ENCODE measurements at regions not wholly inside any gene's neighbourhood (a gene's known extent, or its start where the extent isn't known, plus 50 kb on each side); places are given as distances from the start of the nearest gene placed in this dataset.

GRCh38 chr9:106623558-106623957 is 239.4 kb upstream of the ZNF462 start:
- in situ Hi-C loops (cut with MboI), result no loop called here
- no peaks in the 10 kb centered on the region for H3K9me2 ChIP-seq (ENCODE audit: insufficient read depth)
- no peak for DNase-seq
- H3K4me3 ChIP-seq, result no peak overlapping the region
- H4K20me1 ChIP-seq (ENCODE audit: insufficient read depth), result no peaks in the 10 kb centered on the region
- no peaks in the 10 kb centered on the region for H3K27me3 ChIP-seq (replicated peaks; ENCODE audit: insufficient read depth)
- H3K4me2 ChIP-seq (ENCODE audit: unreplicated experiment), result no peak overlapping the region
- TF ChIP-seq EZH2 (IDR thresholded peaks at IDR 0.05; ENCODE audit: insufficient read depth, poor library complexity, severe bottlenecking), result no peak
- no peak for TF ChIP-seq EZH2phosphoT487 (IDR thresholded peaks at IDR 0.05; ENCODE audit: insufficient read depth, low read depth)
- no peaks in the 10 kb centered on the region for H3K36me3 ChIP-seq (ENCODE audit: low read depth)
- H3K9ac ChIP-seq, result no peak overlapping the region
- no peaks in the 10 kb centered on the region for H3K79me2 ChIP-seq (ENCODE audit: insufficient read depth)
- WGBS, 2 experiments (ENCODE audit: low coverage in 1 of 2, low lambda C conversion rate in 2 of 2, missing lambda C conversion rate in 2 of 2), result 61% methylated on average over 5 of the region's 5 CpGs
- no peak overlapping the region for H2AFZ ChIP-seq
- no peak overlapping the region for H3K27ac ChIP-seq
- H3K4me1 ChIP-seq (ENCODE audit: insufficient read depth), result no peaks in the 10 kb centered on the region
- H3K9me3 ChIP-seq (ENCODE audit: low read depth), result no peaks in the 10 kb centered on the region
- H3F3A ChIP-seq (ENCODE audit: insufficient read depth), result no peaks in the 10 kb centered on the region

GRCh38 chr9:106625259-106625789 is 237.6 kb upstream of the ZNF462 start:
- H3K9ac ChIP-seq, result no peak overlapping the region
- H3K27me3 ChIP-seq (replicated peaks; ENCODE audit: insufficient read depth), result no peaks in the 10 kb centered on the region
- no peak overlapping the region for H3K4me3 ChIP-seq
- WGBS, 2 experiments (ENCODE audit: low coverage in 1 of 2, low lambda C conversion rate in 2 of 2, missing lambda C conversion rate in 2 of 2), result 37 to 42% methylated on average over 3 of the region's 3 CpGs
- no peaks in the 10 kb centered on the region for H3K36me3 ChIP-seq (ENCODE audit: low read depth)
- no peak overlapping the region for H2AFZ ChIP-seq
- DNase-seq, result no peak
- H3K79me2 ChIP-seq (ENCODE audit: insufficient read depth), result no peaks in the 10 kb centered on the region
- H3F3A ChIP-seq (ENCODE audit: insufficient read depth), result no peaks in the 10 kb centered on the region
- in situ Hi-C loops (cut with MboI), result no loop called here
- no peaks in the 10 kb centered on the region for H3K9me3 ChIP-seq (ENCODE audit: low read depth)
- H3K4me1 ChIP-seq (ENCODE audit: insufficient read depth), result no peaks in the 10 kb centered on the region
- H3K27ac ChIP-seq, result no peak overlapping the region
- H3K9me2 ChIP-seq (ENCODE audit: insufficient read depth), result no peaks in the 10 kb centered on the region
- H4K20me1 ChIP-seq (ENCODE audit: insufficient read depth), result no peaks in the 10 kb centered on the region
- no peak overlapping the region for H3K4me2 ChIP-seq (ENCODE audit: unreplicated experiment)
- TF ChIP-seq EZH2 (IDR thresholded peaks at IDR 0.05; ENCODE audit: insufficient read depth, poor library complexity, severe bottlenecking) (no peak), EZH2phosphoT487 (IDR thresholded peaks at IDR 0.05; ENCODE audit: insufficient read depth, low read depth) (no peak)

GRCh38 chr9:106626936-106627335 is 236.0 kb upstream of the ZNF462 start:
- H3F3A ChIP-seq (ENCODE audit: insufficient read depth), result no peaks in the 10 kb centered on the region
- no peak for TF ChIP-seq EZH2 (IDR thresholded peaks at IDR 0.05; ENCODE audit: insufficient read depth, poor library complexity, severe bottlenecking)
- no peak for TF ChIP-seq EZH2phosphoT487 (IDR thresholded peaks at IDR 0.05; ENCODE audit: insufficient read depth, low read depth)
- H3K79me2 ChIP-seq (ENCODE audit: insufficient read depth), result no peaks in the 10 kb centered on the region
- H3K4me3 ChIP-seq, result no peak overlapping the region
- H3K4me1 ChIP-seq (ENCODE audit: insufficient read depth), result no peaks in the 10 kb centered on the region
- no peak overlapping the region for H2AFZ ChIP-seq
- 52 to 55% methylated on average over 6 of the region's 6 CpGs for WGBS, 2 experiments (ENCODE audit: low coverage in 1 of 2, low lambda C conversion rate in 2 of 2, missing lambda C conversion rate in 2 of 2)
- no peaks in the 10 kb centered on the region for H3K9me3 ChIP-seq (ENCODE audit: low read depth)
- H3K4me2 ChIP-seq (ENCODE audit: unreplicated experiment), result no peak overlapping the region
- H3K27ac ChIP-seq, result no peak overlapping the region
- no peaks in the 10 kb centered on the region for H4K20me1 ChIP-seq (ENCODE audit: insufficient read depth)
- no peak overlapping the region for H3K9ac ChIP-seq
- DNase-seq, result no peak
- no peaks in the 10 kb centered on the region for H3K36me3 ChIP-seq (ENCODE audit: low read depth)
- no peaks in the 10 kb centered on the region for H3K9me2 ChIP-seq (ENCODE audit: insufficient read depth)
- H3K27me3 ChIP-seq (replicated peaks; ENCODE audit: insufficient read depth), result no peaks in the 10 kb centered on the region
- in situ Hi-C loops (cut with MboI), result no loop called here

GRCh38 chr9:106632621-106633020 is 230.3 kb upstream of the ZNF462 start:
- TF ChIP-seq EZH2 (IDR thresholded peaks at IDR 0.05; ENCODE audit: insufficient read depth, poor library complexity, severe bottlenecking), result no peak
- TF ChIP-seq EZH2phosphoT487 (IDR thresholded peaks at IDR 0.05; ENCODE audit: insufficient read depth, low read depth), result no peak
- H3K27ac ChIP-seq, result no peak overlapping the region
- no peak overlapping the region for H3K4me3 ChIP-seq
- H3K4me2 ChIP-seq (ENCODE audit: unreplicated experiment), result no peak overlapping the region
- no peak overlapping the region for H2AFZ ChIP-seq
- in situ Hi-C loops (cut with MboI), result no loop called here
- H3K9ac ChIP-seq, result no peak overlapping the region
- H3K79me2 ChIP-seq (ENCODE audit: insufficient read depth), result no peaks in the 10 kb centered on the region
- no peaks in the 10 kb centered on the region for H3K4me1 ChIP-seq (ENCODE audit: insufficient read depth)
- no peaks in the 10 kb centered on the region for H3K27me3 ChIP-seq (replicated peaks; ENCODE audit: insufficient read depth)
- no peaks in the 10 kb centered on the region for H4K20me1 ChIP-seq (ENCODE audit: insufficient read depth)
- H3K36me3 ChIP-seq (ENCODE audit: low read depth), result no peaks in the 10 kb centered on the region
- no peaks in the 10 kb centered on the region for H3F3A ChIP-seq (ENCODE audit: insufficient read depth)
- WGBS, 2 experiments (ENCODE audit: low coverage in 1 of 2, low lambda C conversion rate in 2 of 2, missing lambda C conversion rate in 2 of 2), result 12 to 16% methylated on average over 3 of the region's 3 CpGs
- H3K9me3 ChIP-seq (ENCODE audit: low read depth), result no peaks in the 10 kb centered on the region
- DNase-seq, result no peak
- no peaks in the 10 kb centered on the region for H3K9me2 ChIP-seq (ENCODE audit: insufficient read depth)

DNA sequence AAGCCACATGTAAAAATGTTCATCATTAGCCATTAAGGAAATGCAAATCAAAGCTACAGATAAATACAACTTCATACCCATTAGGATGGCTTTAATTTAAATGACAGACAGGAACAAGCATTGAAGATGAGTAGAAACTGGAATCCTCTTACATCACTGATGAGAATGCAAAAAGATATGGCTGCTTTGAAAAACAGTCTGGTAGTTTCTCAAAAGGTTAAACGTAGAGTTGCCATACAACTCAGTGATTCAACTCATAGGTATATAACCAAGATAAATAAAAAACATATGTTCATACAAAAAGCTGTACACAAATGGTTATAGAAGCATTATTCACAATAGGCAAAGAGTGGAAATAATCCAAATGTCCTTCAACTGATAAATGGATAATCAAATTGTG is 228.8 kb upstream of the ZNF462 start:
- Histone ChIP-seq H4K20me1 (ENCODE audit: insufficient read depth) (no peaks in the 10 kb centered on the region), H3K9ac (no peak overlapping the region), H3K36me3 (ENCODE audit: low read depth) (no peaks in the 10 kb centered on the region), H3K79me2 (ENCODE audit: insufficient read depth) (no peaks in the 10 kb centered on the region), H3K27ac (no peak overlapping the region), H3K9me3 (ENCODE audit: low read depth) (no peaks in the 10 kb centered on the region), H3K4me3 (no peak overlapping the region), H3F3A (ENCODE audit: insufficient read depth) (no peaks in the 10 kb centered on the region), H2AFZ (no peak overlapping the region), H3K4me2 (ENCODE audit: unreplicated experiment) (no peak overlapping the region), H3K9me2 (ENCODE audit: insufficient read depth) (no peaks in the 10 kb centered on the region), H3K4me1 (ENCODE audit: insufficient read depth) (no peaks in the 10 kb centered on the region), H3K27me3 (replicated peaks; ENCODE audit: insufficient read depth) (no peaks in the 10 kb centered on the region)
- no peak for DNase-seq
- in situ Hi-C loops (cut with MboI), result no loop called here
- 14 to 20% methylated on average over 1 of the region's 1 CpG for WGBS, 2 experiments (ENCODE audit: low coverage in 1 of 2, low lambda C conversion rate in 2 of 2, missing lambda C conversion rate in 2 of 2)
- TF ChIP-seq EZH2 (IDR thresholded peaks at IDR 0.05; ENCODE audit: insufficient read depth, poor library complexity, severe bottlenecking), result no peak
- TF ChIP-seq EZH2phosphoT487 (IDR thresholded peaks at IDR 0.05; ENCODE audit: insufficient read depth, low read depth), result no peak
